Psoas muscle (tissue), 7 donors: ENCODE measurements at regions not wholly inside any gene's neighbourhood (a gene's known extent, or its start where the extent isn't known, plus 50 kb on each side); places are given as distances from the start of the nearest gene placed in this dataset.
"Not testable (repeated sequence)": the region's sequence is repeated elsewhere in the genome, so short reads cannot be mapped to it uniquely, and the experiment has no call there.

ENCODE experiments used
- ATAC-seq, 4 donors: fragments of 200-7000 bp; cut with Tn5 transposase; one replicate each; pipeline ENCODE4 v1.9.1; 2020; ENCODE audit warnings: moderate library complexity in 3 of 4, mild to moderate bottlenecking in 2 of 4
- DNase-seq, 2 donors: peaks; one replicate each; pipeline ENCODE4 v3.0.0-alpha.2; 2020
- H3K27ac ChIP-seq: fragments of 200-600 bp; one replicate; pipeline ENCODE4 v1.8.0; 2022
- H3K27me3 ChIP-seq, 3 donors: fragments of 200-600 bp in 1 of 3; one replicate each; pipeline versions ENCODE4 v1.6.1 to v1.8.0; 2013 to 2022; ENCODE audit warnings: low read length in 2 of 3, mild to moderate bottlenecking in 2 of 3, moderate library complexity in 1 of 3; ENCODE audit not compliant: insufficient read depth in 3 of 3
- H3K36me3 ChIP-seq, 2 donors: fragments of 200-600 bp in 1 of 2; one replicate each; pipeline versions ENCODE4 v1.6.1 to v1.8.0; 2013 to 2022; ENCODE audit warnings: low read depth in 1 of 2, mild to moderate bottlenecking in 1 of 2, moderate library complexity in 1 of 2; ENCODE audit not compliant: insufficient read depth in 1 of 2
- H3K4me1 ChIP-seq: fragments of 200-600 bp; one replicate; pipeline ENCODE4 v1.8.0; 2022
- H3K4me3 ChIP-seq: fragments of 200-600 bp; one replicate; pipeline ENCODE4 v1.8.0; 2022; ENCODE audit warnings: mild to moderate bottlenecking
- H3K9me3 ChIP-seq: fragments of 200-600 bp; one replicate; pipeline ENCODE4 v1.8.0; 2022
- CTCF ChIP-seq: fragments of 200-600 bp; IDR thresholded peaks from one replicate; pipeline ENCODE4 v1.8.0; 2022; ENCODE audit warnings: antibody characterized with exemption
- WGBS, 3 donors: extraction: QIAGEN DNeasy Blood & Tissue Kit; methylation state at CpG; one replicate each; pipeline versions ENCODE4 v1.1.6 to v1.1.7; 2013; 5-methylcytosine and 5-hydroxymethylcytosine counted together
- intact Hi-C, 2 donors: fragments of 100-400 bp; cut with DNase I; formaldehyde crosslinking; loops; one replicate each; pipeline versions ENCODE4 v1.11.0 to v1.14.2; 2022
- donor health status: healthy with polysubstance abuse.
- donor health status: DM: no; HTN: no; CAD: no; lungs with moderate emphysema.
- donor health status: Bipolar disorder and iron deficiency.
- donor health status: healthy.
- donor health status: DM: yes; HTN: yes; CAD: no.
- donor health status: DM: no; HTN: no; CAD: no.
- donor health status: DM: yes; HTN: yes; CAD: no.

DNA sequence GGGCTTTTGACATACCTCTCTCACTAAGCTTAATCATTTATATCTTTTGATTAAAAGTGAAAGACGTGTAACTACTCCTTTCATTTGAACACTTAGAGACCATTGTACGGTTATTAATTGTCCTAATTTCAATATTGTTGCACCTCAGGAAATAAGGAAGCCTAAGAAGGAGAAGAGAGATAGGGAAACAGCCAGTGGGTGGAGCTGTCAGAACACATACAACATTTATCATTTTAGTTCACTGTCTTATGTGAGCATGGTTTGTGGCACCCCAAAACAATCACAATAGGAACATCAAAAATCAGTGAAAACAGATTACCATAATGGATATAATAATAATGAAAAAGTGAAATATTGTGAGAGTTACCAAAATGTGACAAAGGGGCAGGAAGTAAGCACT is 147.2 kb upstream of the POMZP3 start:
- H3K27me3 ChIP-seq, H3K4me3 ChIP-seq, H3K27ac ChIP-seq, H3K36me3 ChIP-seq, H3K9me3 ChIP-seq, H3K4me1 ChIP-seq, intact Hi-C loops, DNase-seq, ATAC-seq: not testable (repeated sequence)
- TF ChIP-seq CTCF = peak; percentile 11
- 64 to 78% (median 67%) methylated on average over 2 of the region's 2 CpGs for WGBS, 3 donors

DNA sequence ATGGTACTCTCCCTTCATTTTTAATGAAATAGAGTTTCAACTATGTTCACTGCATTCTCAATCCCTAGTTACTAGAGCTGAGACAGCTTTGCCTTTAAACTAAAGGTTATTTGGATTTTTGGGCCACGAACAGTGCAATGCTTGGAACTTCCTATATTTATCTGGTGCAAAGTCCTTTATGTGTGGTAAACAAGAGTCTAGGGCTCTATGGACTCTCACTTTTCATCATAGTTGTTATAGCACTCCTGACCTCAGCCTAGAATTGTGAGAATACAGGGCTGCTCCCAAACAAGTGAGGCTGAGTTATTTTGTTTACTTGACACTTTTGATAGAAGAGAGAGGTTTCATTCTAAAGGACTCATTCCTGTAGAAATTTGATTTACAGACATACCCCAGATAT is 144.9 kb upstream of the POMZP3 start:
- H3K4me1 ChIP-seq, H3K36me3 ChIP-seq, H3K9me3 ChIP-seq, H3K27me3 ChIP-seq, intact Hi-C loops, ATAC-seq, H3K4me3 ChIP-seq, DNase-seq, H3K27ac ChIP-seq: not testable (repeated sequence)
- 73 to 87% (median 78%) methylated on average over 1 of the region's 1 CpG for WGBS, 3 donors

DNA sequence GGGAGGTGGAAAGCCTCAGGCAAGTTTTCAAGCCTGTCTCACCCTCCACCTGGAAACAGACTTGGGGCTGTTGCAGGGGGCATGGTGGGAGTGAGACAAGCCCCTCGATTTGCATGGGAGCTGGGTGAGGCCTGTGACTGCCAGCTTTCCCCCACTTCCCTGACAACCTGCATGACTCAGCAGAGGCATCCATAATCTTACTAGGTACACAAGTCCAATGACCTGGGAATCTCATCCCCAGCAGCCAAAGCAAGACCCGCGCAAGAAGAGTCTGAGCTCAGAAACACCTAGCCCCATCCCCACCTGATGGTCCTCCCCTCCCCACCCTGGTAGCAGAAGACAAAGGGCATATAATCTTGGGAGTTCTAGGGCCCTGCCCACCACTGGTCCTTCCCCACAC is 136.9 kb upstream of the POMZP3 start:
- WGBS, 3 donors = 92 to 96% (median 93%) methylated on average over 2 to 3 of the region's 3 CpGs
- H3K4me1 ChIP-seq, DNase-seq, H3K27me3 ChIP-seq, H3K4me3 ChIP-seq, H3K27ac ChIP-seq, H3K36me3 ChIP-seq, ATAC-seq, H3K9me3 ChIP-seq, intact Hi-C loops: not testable (repeated sequence)

DNA sequence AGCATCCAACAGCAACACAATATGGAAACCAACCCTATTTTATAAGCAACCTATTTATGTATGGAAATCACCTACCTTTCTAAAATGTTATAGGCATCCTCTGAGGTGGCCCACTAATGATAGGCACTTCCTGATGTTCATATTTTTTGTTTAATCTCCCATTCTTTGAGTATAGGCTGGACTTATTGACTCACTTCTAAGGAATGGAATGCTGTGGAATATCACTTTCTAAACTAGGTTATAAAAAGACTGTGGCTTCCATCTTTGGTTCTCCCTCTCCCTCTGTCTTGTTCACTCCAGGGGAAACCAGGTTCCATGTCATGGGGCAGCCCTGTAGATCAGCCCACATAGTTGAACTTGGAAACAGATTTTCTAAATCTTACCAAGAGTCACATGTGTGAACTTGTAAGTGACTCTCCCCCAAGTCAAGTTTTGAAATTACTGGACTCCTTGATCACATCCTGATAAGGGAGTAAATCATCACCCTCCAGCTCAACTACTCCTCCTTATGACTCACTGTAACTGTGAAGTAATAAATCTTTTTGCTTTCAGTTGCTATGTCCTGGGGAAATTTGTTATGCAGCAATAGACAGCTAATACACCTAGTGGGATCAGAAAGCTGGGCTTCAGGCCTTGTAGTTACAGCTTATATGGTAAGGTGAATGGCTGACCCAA is 133.6 kb upstream of the POMZP3 start:
- H3K36me3 ChIP-seq, H3K27ac ChIP-seq, H3K4me3 ChIP-seq, H3K4me1 ChIP-seq, H3K9me3 ChIP-seq, DNase-seq, ATAC-seq, intact Hi-C loops, H3K27me3 ChIP-seq: not testable (repeated sequence)

DNA sequence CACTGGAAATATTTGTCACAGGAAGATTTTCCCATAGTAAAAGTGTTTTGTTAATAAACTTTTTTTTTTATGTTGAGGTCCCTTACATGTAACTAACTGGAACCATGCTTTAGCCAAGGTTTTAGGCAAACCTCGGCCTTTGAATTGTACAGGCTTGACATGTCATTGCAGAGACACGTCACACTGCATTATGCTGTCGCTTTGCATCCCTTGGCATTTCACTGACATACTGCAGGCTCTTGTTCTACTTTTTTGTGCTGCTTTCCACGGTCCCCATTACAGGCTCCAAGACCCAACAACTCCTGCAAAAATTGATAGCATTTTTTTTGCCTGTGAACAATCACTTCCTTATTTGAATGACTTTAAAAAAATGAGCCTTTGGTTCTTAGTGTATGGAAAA is 112.5 kb upstream of the POMZP3 start:
- H3K36me3 ChIP-seq, H3K27ac ChIP-seq, H3K4me3 ChIP-seq, H3K27me3 ChIP-seq, H3K9me3 ChIP-seq, H3K4me1 ChIP-seq, intact Hi-C loops, DNase-seq, ATAC-seq: not testable (repeated sequence)
- WGBS, 3 donors = 34 to 54% (median 36%) methylated on average over 4 of the region's 4 CpGs

DNA sequence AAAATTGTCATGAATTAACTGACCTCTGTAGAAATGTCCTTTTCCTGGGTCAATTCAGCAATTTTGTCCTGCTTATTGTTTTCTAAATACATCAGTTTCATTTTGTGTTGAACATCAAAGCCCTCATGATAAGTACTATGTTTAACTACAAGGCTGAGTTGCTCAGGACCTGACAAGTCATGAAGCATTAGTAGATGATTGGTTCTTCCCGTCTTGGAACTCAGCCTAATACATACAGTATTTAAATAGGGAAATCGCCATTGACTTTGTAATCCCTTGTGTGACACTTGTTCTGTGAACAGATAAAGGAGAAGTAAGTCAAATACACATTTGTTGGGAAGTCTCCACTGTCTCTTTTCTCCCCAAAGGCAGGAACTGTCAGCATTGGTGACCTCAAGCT is 109.6 kb upstream of the POMZP3 start:
- H3K4me3 ChIP-seq, H3K27ac ChIP-seq, ATAC-seq, intact Hi-C loops, H3K9me3 ChIP-seq, H3K36me3 ChIP-seq, H3K4me1 ChIP-seq, DNase-seq, H3K27me3 ChIP-seq: not testable (repeated sequence)
- 61 to 78% (median 76%) methylated on average over 2 of the region's 2 CpGs for WGBS, 3 donors

GRCh38 chr7:76736091-76736490 is 109.0 kb upstream of the POMZP3 start:
- WGBS, 3 donors = 76 to 85% (median 84%) methylated on average over 1 of the region's 1 CpG
- H3K27me3 ChIP-seq, H3K4me1 ChIP-seq, H3K36me3 ChIP-seq, ATAC-seq, DNase-seq, intact Hi-C loops, H3K27ac ChIP-seq, H3K4me3 ChIP-seq, H3K9me3 ChIP-seq: not testable (repeated sequence)

DNA sequence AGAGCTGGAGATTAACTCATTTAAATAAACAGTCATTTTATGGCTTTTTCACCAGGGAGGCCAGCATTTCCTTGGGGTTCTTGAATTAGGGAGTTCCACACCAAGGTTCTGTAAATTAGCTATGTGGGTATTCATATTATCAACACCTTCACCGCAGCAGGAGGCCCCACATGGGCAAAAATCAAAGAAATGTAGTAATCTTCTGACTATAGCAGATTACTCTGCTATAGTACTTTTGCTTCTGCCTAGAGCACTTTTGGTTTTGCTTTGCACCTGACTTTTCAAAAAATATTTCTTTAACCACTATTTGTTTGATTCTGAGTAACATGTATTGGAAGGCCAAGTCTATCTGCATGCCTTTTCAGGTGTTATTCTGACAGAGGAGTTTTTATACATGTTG is 108.6 kb upstream of the POMZP3 start:
- DNase-seq, ATAC-seq, H3K4me1 ChIP-seq, H3K27ac ChIP-seq, intact Hi-C loops, H3K9me3 ChIP-seq, H3K27me3 ChIP-seq, H3K4me3 ChIP-seq, H3K36me3 ChIP-seq: not testable (repeated sequence)
- no CpG with 5 or more reads among the region's 1 CpG for WGBS, 3 donors

GRCh38 chr7:76728571-76728974 is 101.5 kb upstream of the POMZP3 start:
- H3K27me3 ChIP-seq, intact Hi-C loops, DNase-seq: not testable (repeated sequence)

DNA sequence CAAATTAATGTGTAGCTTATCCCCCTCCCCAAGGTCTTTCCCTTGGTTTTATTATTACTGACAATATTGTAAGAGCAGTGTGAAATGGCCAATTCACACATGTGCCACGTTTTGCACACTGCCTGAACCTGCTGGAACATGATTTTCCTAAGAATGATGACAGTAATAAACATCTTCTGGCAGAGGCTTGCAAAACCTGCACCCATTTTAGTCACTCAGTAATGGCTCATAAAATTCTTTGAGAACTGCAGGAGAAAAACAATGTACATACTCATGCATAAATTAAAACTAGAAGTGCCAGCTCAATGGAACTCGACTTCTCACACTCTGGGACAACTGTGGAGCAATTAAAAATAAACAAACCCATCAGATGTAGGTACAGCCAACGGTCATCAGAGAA is 96.8 kb upstream of the POMZP3 start:
- H3K36me3 ChIP-seq, H3K4me1 ChIP-seq, H3K27ac ChIP-seq, H3K4me3 ChIP-seq, ATAC-seq, intact Hi-C loops, H3K27me3 ChIP-seq, H3K9me3 ChIP-seq, DNase-seq: not testable (repeated sequence)
- 20 to 47% methylated on average over 1 of the region's 3 CpGs; no CpG with 5 or more reads in 1 of the 3 donors for WGBS, 3 donors

More at GRCh38 chr7:76728571-76728974, 101.5 kb upstream of the POMZP3 start:
- H3K36me3 ChIP-seq, H3K9me3 ChIP-seq, H3K27ac ChIP-seq, H3K4me3 ChIP-seq, ATAC-seq, H3K4me1 ChIP-seq: not testable (repeated sequence)
- WGBS, 3 donors = 94 to 96% (median 94%) methylated on average over 16 to 22 of the region's 23 CpGs

DNA sequence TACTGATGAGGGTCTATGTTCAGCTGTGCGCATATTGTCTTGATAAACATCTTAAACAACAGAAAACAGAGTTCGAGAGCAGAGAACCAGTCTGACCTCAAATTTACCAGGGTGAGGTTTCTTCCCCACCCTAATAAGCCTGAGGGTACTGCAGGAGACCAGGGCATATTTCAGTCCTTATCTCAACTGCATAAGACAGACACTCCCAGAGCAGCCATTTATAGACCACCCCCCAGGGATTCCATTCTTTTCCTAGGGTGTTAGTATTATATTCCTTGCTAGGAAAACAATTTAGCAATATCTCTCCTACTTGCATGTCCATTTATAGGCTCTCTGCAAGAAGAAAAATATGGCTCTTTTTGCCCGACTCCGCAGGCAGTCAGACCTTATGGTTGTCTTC is 89.5 kb upstream of the POMZP3 start:
- intact Hi-C loops, ATAC-seq, H3K27ac ChIP-seq, H3K4me1 ChIP-seq, H3K4me3 ChIP-seq, DNase-seq, H3K27me3 ChIP-seq, H3K36me3 ChIP-seq: not testable (repeated sequence)
- WGBS, 3 donors = 65 to 100% (median 88%) methylated on average over 3 of the region's 4 CpGs
- peaks cover 12% of the 10 kb centered on the region for H3K9me3 ChIP-seq
